ENCODE measurements at regions not wholly inside any gene's neighbourhood (a gene's known extent, or its start where the extent isn't known, plus 50 kb on each side); places are given as distances from the start of the nearest gene placed in this dataset.

DNA sequence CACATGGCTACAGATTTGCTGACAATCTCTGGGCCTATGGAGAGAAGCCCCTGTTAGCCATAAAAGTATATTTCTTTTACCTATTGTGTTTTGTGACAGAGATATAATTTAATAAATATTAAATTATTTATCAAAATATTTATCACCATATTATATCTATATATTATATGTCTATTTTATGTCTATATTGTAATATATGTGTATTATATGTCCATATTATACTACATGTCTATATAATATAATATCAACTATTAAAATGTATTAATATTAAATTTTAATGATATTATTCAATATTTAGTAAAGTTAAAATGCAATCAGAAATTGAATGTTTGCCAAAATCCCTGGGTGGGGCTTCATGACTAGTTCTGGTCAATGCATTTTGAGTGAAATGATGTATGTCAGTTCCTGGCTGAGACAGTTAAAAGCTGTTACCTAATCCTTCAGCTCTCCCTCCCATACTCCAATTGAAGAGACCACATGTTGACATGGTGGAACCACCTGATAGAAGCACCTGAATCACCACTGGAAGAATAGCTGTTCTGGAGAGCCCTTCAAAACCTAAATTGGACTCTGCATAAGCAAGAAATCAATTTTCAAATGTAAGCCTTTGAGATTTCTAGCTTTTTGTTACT is 357.3 kb upstream of the DDHD1 start:
- no peak overlapping the region for H3K27ac ChIP-seq (replicated peaks)
- no peak for DNase-seq (ENCODE audit: low read depth in 1 of 2, low spot score in 1 of 2)
- TF ChIP-seq, protein P1, sequence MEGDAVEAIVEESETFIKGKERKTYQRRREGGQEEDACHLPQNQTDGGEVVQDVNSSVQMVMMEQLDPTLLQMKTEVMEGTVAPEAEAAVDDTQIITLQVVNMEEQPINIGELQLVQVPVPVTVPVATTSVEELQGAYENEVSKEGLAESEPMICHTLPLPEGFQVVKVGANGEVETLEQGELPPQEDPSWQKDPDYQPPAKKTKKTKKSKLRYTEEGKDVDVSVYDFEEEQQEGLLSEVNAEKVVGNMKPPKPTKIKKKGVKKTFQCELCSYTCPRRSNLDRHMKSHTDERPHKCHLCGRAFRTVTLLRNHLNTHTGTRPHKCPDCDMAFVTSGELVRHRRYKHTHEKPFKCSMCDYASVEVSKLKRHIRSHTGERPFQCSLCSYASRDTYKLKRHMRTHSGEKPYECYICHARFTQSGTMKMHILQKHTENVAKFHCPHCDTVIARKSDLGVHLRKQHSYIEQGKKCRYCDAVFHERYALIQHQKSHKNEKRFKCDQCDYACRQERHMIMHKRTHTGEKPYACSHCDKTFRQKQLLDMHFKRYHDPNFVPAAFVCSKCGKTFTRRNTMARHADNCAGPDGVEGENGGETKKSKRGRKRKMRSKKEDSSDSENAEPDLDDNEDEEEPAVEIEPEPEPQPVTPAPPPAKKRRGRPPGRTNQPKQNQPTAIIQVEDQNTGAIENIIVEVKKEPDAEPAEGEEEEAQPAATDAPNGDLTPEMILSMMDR (IDR thresholded peaks at IDR 0.05; ENCODE audit: insufficient read depth, low read length), result no peak
- TF ChIP-seq GABPA (IDR thresholded peaks at IDR 0.05; ENCODE audit: low read depth) (no peak), SPI1 (IDR thresholded peaks at IDR 0.05; ENCODE audit: borderline replicate concordance, low read depth) (no peak), POLR2AphosphoS5 (IDR thresholded peaks at IDR 0.05; ENCODE audit: low read depth) (no peak)
- TF ChIP-seq, protein P2, sequence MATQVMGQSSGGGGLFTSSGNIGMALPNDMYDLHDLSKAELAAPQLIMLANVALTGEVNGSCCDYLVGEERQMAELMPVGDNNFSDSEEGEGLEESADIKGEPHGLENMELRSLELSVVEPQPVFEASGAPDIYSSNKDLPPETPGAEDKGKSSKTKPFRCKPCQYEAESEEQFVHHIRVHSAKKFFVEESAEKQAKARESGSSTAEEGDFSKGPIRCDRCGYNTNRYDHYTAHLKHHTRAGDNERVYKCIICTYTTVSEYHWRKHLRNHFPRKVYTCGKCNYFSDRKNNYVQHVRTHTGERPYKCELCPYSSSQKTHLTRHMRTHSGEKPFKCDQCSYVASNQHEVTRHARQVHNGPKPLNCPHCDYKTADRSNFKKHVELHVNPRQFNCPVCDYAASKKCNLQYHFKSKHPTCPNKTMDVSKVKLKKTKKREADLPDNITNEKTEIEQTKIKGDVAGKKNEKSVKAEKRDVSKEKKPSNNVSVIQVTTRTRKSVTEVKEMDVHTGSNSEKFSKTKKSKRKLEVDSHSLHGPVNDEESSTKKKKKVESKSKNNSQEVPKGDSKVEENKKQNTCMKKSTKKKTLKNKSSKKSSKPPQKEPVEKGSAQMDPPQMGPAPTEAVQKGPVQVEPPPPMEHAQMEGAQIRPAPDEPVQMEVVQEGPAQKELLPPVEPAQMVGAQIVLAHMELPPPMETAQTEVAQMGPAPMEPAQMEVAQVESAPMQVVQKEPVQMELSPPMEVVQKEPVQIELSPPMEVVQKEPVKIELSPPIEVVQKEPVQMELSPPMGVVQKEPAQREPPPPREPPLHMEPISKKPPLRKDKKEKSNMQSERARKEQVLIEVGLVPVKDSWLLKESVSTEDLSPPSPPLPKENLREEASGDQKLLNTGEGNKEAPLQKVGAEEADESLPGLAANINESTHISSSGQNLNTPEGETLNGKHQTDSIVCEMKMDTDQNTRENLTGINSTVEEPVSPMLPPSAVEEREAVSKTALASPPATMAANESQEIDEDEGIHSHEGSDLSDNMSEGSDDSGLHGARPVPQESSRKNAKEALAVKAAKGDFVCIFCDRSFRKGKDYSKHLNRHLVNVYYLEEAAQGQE (IDR thresholded peaks at IDR 0.05; ENCODE audit: insufficient replicate concordance, low read depth), result no peak
- H3K27me3 ChIP-seq (ENCODE audit: insufficient read depth, poor library complexity, severe bottlenecking), result no peaks in the 10 kb centered on the region
- H3K4me3 ChIP-seq (replicated peaks; ENCODE audit: insufficient read depth, low read length), result no peak overlapping the region

DNA sequence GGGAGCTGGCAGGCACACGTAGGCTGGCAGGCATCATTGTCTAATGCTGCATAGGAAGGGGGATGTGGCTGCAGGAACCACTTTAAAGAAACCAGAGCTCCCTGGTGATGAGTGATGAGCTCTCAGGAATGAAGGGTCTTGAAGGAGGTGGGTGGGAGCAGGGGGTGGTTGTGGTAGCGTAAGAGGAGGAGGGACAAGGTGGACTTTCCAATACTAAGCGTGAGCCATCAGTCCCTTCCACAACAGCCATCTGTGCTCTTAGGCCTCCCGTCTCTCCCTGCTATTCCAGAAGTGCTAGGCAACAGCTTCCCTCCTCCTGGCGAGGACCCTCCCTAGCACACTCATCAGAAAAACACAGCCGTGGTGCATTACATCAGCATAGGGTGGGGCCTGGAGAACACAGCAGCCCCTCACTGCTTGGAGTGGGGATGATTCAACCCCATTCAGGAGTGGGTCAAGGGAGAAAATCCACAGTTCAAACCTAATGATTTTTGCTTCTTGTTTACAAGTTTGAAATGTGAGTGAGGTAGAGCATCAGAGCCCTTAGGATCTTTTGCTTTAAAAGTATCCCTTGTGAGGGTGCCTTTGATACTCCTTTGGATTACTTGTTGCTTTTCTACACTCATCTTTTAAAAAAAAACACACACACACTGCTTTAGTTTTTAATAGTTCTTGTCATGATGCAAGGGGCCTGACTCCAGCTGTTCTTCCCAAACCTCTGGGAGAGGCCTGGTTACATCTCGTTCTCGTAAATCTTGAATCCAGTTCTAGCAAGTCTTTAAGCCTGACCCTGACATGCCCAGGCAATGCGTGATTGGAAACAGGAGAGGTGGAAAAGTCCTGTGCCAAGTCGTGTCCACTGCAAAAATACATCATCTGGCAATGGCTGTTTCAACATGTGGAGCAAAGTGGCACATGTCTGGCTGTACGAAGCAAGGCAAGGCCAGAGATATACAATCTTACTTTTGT is 356.4 kb upstream of the DDHD1 start:
- DNase-seq (ENCODE audit: low read depth in 1 of 2, low spot score in 1 of 2), result no peak
- no peak overlapping the region for H3K4me3 ChIP-seq (replicated peaks; ENCODE audit: insufficient read depth, low read length)
- H3K27me3 ChIP-seq (ENCODE audit: insufficient read depth, poor library complexity, severe bottlenecking), result no peaks in the 10 kb centered on the region
- TF ChIP-seq, protein P1 (IDR thresholded peaks at IDR 0.05; ENCODE audit: insufficient read depth, low read length), result no peak
- no peak for TF ChIP-seq SPI1 (IDR thresholded peaks at IDR 0.05; ENCODE audit: borderline replicate concordance, low read depth)
- TF ChIP-seq GABPA (IDR thresholded peaks at IDR 0.05; ENCODE audit: low read depth), result no peak
- TF ChIP-seq POLR2AphosphoS5 (IDR thresholded peaks at IDR 0.05; ENCODE audit: low read depth), result no peak
- TF ChIP-seq, protein P2 (IDR thresholded peaks at IDR 0.05; ENCODE audit: insufficient replicate concordance, low read depth), result no peak
- H3K27ac ChIP-seq (replicated peaks), result no peak overlapping the region

DNA sequence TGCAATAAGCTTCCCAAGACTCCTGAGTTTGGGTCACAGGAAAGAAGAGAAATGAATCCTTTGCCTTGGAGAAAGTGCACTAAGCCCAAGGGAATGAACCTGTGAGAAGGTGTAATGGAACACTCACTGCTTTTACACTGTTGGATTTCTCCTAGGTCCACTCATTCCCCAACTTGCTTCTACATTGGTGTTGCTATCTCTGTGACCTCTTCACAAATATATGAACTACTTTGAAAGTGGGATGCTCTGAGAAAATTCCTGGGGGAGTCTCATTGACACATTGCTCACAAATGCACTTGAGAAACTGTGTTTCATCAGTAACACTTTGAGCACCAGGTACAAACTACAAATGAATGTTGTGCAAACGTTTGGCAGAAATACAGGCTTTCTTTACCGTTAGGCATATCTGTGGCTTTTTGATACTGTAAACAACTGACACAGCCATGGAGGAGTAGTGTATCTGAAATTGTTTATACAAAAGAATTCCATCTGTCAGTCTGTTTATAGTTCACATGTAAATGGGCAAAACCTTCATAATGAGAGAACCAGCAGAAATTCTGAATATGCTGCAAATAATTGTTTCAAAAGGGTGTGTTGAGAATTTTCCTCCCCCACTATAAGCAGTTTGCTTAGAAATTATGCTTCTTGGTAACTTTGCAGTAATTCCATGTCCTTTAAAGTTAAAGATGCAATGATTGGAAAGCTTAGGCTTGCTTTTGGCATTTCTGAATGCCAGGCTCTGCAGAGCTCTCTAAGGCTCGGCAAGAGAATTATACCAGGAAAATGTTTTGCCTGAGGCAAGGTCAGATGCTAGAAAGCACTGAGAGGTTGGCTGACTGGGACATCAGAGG is 348.5 kb upstream of the DDHD1 start:
- no peak overlapping the region for H3K27ac ChIP-seq (replicated peaks)
- TF ChIP-seq, protein P2 (IDR thresholded peaks at IDR 0.05; ENCODE audit: insufficient replicate concordance, low read depth), result no peak
- TF ChIP-seq GABPA (IDR thresholded peaks at IDR 0.05; ENCODE audit: low read depth) (no peak), SPI1 (IDR thresholded peaks at IDR 0.05; ENCODE audit: borderline replicate concordance, low read depth) (no peak), POLR2AphosphoS5 (IDR thresholded peaks at IDR 0.05; ENCODE audit: low read depth) (no peak)
- TF ChIP-seq, protein P1 (IDR thresholded peaks at IDR 0.05; ENCODE audit: insufficient read depth, low read length), result no peak
- no peaks in the 10 kb centered on the region for H3K27me3 ChIP-seq (ENCODE audit: insufficient read depth, poor library complexity, severe bottlenecking)
- no peak overlapping the region for H3K4me3 ChIP-seq (replicated peaks; ENCODE audit: insufficient read depth, low read length)
- no peak for DNase-seq (ENCODE audit: low read depth in 1 of 2, low spot score in 1 of 2)

Data from HL-60 (cell line).